Endodermal cell (in vitro differentiated cells): ENCODE measurements at regions not wholly inside any gene's neighbourhood (a gene's known extent, or its start where the extent isn't known, plus 50 kb on each side); places are given as distances from the start of the nearest gene placed in this dataset.

ENCODE experiments used
- DNase-seq: peaks from one replicate; pipeline ENCODE4 v3.0.0-alpha.2; 2017
- H3K27ac ChIP-seq: 2 replicates; pipeline ENCODE4 v1.5.1; 2013; ENCODE audit warnings: mild to moderate bottlenecking, low read depth, low read length, moderate library complexity
- H3K27me3 ChIP-seq: 2 replicates; pipeline ENCODE4 v1.6.1; 2013; ENCODE audit warnings: mild to moderate bottlenecking, low read length, moderate library complexity; ENCODE audit not compliant: insufficient read depth, control insufficient read depth, poor library complexity, severe bottlenecking
- H3K36me3 ChIP-seq: 2 replicates; pipeline ENCODE4 v1.7.0; 2013; ENCODE audit warnings: mild to moderate bottlenecking, low read length, moderate library complexity; ENCODE audit not compliant: control insufficient read depth, insufficient read depth
- H3K4me1 ChIP-seq: one replicate; pipeline ENCODE4 v1.7.0; 2013; ENCODE audit warnings: low read length; ENCODE audit not compliant: control insufficient read depth, insufficient read depth
- H3K4me3 ChIP-seq: 2 replicates; pipeline ENCODE4 v1.5.1; 2013; ENCODE audit warnings: mild to moderate bottlenecking, low read length, moderate library complexity
- H3K9ac ChIP-seq: 2 replicates; pipeline ENCODE4 v1.6.1; 2013; ENCODE audit warnings: mild to moderate bottlenecking, low read length, moderate library complexity; ENCODE audit not compliant: poor library complexity, severe bottlenecking; ENCODE audit errors: extremely low read depth
- H3K9me3 ChIP-seq: 2 replicates; pipeline ENCODE4 v1.6.1; 2013; ENCODE audit warnings: mild to moderate bottlenecking, low read length, moderate library complexity; ENCODE audit not compliant: control insufficient read depth
- H3K27ac Mint-ChIP-seq: 2 replicates; pipeline ENCODE4 v1.8.0; 2020; ENCODE audit warnings: mixed read lengths
- H3K27me3 Mint-ChIP-seq: 2 replicates; pipeline ENCODE4 v1.8.0; 2021; ENCODE audit warnings: mild to moderate bottlenecking, mixed read lengths; ENCODE audit not compliant: insufficient read depth
- H3K36me3 Mint-ChIP-seq: 2 replicates; pipeline ENCODE4 v1.8.0; 2020; ENCODE audit warnings: low read depth, mixed read lengths
- H3K4me1 Mint-ChIP-seq: 2 replicates; pipeline ENCODE4 v1.8.0; 2020; ENCODE audit warnings: mixed read lengths
- H3K4me3 Mint-ChIP-seq: 2 replicates; pipeline ENCODE4 v1.8.0; 2020; ENCODE audit warnings: mild to moderate bottlenecking, moderate library complexity, mixed read lengths
- H3K9me3 Mint-ChIP-seq: 2 replicates; pipeline ENCODE4 v1.8.0; 2020; ENCODE audit warnings: mild to moderate bottlenecking, mixed read lengths
- WGBS, 2 experiments: methylation state at CpG; one replicate each; pipeline versions ENCODE4 v1.1.5 to v1.1.7; 2013; ENCODE audit warnings: missing lambda C conversion rate in 2 of 2, mixed read lengths in 1 of 2; ENCODE audit not compliant: insufficient coverage in 1 of 2, insufficient read length in 1 of 2; 5-methylcytosine and 5-hydroxymethylcytosine counted together
- TF ChIP-seq, protein P1 (sequence below): fragments of 200-600 bp; sonication (generic); conservative IDR thresholded peaks from 2 replicates; pipeline ENCODE4 v1.5.0; 2021; ENCODE audit warnings: antibody characterized with exemption, mild to moderate bottlenecking

DNA sequence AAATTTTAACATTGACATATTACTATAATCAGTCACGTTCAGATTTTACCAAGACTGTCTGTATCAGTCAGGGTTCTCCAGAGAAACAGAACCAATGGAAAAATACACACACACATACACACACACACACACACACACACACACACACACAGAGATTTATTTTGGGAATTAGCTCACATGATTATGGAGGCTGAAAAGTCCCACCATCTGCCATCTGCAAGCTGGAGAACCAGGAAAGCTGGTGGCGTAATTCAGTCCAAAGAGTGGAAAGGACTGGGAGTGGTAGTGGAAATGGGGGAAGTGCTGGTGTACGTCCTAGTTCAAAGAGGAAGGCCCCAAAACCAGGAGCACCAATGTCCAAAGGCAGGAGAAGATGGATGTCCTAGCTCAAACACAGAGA, 166.4 kb downstream of the AKAIN1 start:
- H3K9me3 ChIP-seq, result peaks cover 19% of the 10 kb centered on the region
- H3K4me3 Mint-ChIP-seq, result no peak overlapping the region
- no peaks in the 10 kb centered on the region for H3K27me3 Mint-ChIP-seq
- 86 to 100% methylated on average over 1 to 2 of the region's 3 CpGs for WGBS, 2 experiments
- H3K36me3 ChIP-seq, result no peaks in the 10 kb centered on the region
- peaks cover 28% of the 10 kb centered on the region for H3K9me3 Mint-ChIP-seq
- no peaks in the 10 kb centered on the region for H3K36me3 Mint-ChIP-seq
- H3K27me3 ChIP-seq, result no peaks in the 10 kb centered on the region
- peaks cover 7% of the 10 kb centered on the region for H3K4me1 ChIP-seq
- H3K27ac Mint-ChIP-seq, result no peak overlapping the region
- H3K9ac ChIP-seq, result no peak overlapping the region
- no peak overlapping the region for H3K27ac ChIP-seq
- peaks cover 15% of the 10 kb centered on the region for H3K4me1 Mint-ChIP-seq
- TF ChIP-seq, protein P1, sequence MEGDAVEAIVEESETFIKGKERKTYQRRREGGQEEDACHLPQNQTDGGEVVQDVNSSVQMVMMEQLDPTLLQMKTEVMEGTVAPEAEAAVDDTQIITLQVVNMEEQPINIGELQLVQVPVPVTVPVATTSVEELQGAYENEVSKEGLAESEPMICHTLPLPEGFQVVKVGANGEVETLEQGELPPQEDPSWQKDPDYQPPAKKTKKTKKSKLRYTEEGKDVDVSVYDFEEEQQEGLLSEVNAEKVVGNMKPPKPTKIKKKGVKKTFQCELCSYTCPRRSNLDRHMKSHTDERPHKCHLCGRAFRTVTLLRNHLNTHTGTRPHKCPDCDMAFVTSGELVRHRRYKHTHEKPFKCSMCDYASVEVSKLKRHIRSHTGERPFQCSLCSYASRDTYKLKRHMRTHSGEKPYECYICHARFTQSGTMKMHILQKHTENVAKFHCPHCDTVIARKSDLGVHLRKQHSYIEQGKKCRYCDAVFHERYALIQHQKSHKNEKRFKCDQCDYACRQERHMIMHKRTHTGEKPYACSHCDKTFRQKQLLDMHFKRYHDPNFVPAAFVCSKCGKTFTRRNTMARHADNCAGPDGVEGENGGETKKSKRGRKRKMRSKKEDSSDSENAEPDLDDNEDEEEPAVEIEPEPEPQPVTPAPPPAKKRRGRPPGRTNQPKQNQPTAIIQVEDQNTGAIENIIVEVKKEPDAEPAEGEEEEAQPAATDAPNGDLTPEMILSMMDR, result no peak
- no peak overlapping the region for H3K4me3 ChIP-seq
- DNase-seq, result no peak

DNA sequence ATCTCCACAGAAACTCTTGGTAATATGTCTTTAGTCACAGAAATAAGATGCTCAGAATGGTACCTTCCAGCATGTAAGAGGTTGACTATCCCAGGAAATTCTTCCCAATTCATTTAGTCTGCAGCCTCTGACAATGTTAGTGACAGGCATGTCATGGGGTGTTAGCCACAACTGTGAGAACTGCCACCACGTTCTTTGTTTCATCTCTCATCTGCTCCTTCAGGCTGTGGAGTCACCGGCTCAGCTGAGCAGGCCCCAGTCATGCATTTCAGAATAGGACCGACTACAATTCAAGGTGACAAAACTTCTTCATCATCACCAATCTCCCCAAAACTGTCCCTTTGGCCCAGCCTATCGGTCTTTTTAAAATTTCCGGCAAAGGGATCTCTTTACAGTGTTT, 167.5 kb downstream of the AKAIN1 start:
- TF ChIP-seq, protein P1, result no peak
- Mint-ChIP-seq H3K27me3 (no peaks in the 10 kb centered on the region), H3K27ac (no peak overlapping the region), H3K36me3 (no peaks in the 10 kb centered on the region), H3K4me3 (no peak overlapping the region), H3K4me1 (peaks cover 15% of the 10 kb centered on the region), H3K9me3 (peaks cover 22% of the 10 kb centered on the region)
- H3K4me1 ChIP-seq, result peaks cover 7% of the 10 kb centered on the region
- no peak overlapping the region for H3K27ac ChIP-seq
- no peaks in the 10 kb centered on the region for H3K36me3 ChIP-seq
- H3K9ac ChIP-seq, result no peak overlapping the region
- WGBS, 2 experiments, result 81 to 90% methylated on average over 2 to 5 of the region's 5 CpGs
- H3K9me3 ChIP-seq, result peaks cover 15% of the 10 kb centered on the region
- H3K4me3 ChIP-seq, result no peak overlapping the region
- DNase-seq, result no peak
- H3K27me3 ChIP-seq, result no peaks in the 10 kb centered on the region

DNA sequence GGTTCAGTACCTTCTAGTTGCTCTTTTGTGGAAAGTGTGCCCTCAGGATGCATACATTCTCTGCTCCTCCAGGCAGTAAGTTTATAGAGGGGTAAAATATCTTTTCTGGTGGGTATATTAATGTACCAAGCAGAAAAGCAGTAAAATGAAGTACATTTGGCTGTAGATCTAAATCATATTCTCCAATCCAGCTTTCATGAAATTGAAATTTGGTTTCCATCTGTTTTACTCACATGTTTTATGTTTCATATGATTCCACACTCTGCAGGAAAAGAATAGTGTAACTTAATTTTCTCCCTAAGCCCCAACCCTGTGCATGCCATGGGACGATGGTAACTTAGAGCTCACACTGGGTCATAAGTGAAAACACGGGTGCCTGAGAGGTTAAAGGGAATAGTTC, 172.3 kb downstream of the AKAIN1 start:
- peaks cover 6% of the 10 kb centered on the region for H3K9me3 Mint-ChIP-seq
- no peak for DNase-seq
- no peaks in the 10 kb centered on the region for H3K27me3 Mint-ChIP-seq
- WGBS, 2 experiments, result 92% methylated on average over 2 of the region's 2 CpGs; no CpG with 5 or more reads in 1 of the 2 experiments
- no peak overlapping the region for H3K27ac Mint-ChIP-seq
- Histone ChIP-seq H3K36me3 (no peaks in the 10 kb centered on the region), H3K9me3 (peaks cover 7% of the 10 kb centered on the region), H3K27me3 (no peaks in the 10 kb centered on the region), H3K4me1 (peaks cover 7% of the 10 kb centered on the region), H3K4me3 (no peak overlapping the region), H3K27ac (no peak overlapping the region), H3K9ac (no peak overlapping the region)
- H3K36me3 Mint-ChIP-seq, result no peaks in the 10 kb centered on the region
- H3K4me1 Mint-ChIP-seq, result peaks cover 14% of the 10 kb centered on the region
- no peak overlapping the region for H3K4me3 Mint-ChIP-seq
- TF ChIP-seq, protein P1, result no peak
